NCI-H2029 treated with DMSO at 0.1 percent for 48 hours (cell line): ENCODE measurements at regions not wholly inside any gene's neighbourhood (a gene's known extent, or its start where the extent isn't known, plus 50 kb on each side); places are given as distances from the start of the nearest gene placed in this dataset.
"Not testable (repeated sequence)": the region's sequence is repeated elsewhere in the genome, so short reads cannot be mapped to it uniquely, and the experiment has no call there.

ENCODE experiments used
- DNase-seq: peaks from one replicate; lab custom pipeline; 2025; lab: John Stamatoyannopoulos, UW

DNA sequence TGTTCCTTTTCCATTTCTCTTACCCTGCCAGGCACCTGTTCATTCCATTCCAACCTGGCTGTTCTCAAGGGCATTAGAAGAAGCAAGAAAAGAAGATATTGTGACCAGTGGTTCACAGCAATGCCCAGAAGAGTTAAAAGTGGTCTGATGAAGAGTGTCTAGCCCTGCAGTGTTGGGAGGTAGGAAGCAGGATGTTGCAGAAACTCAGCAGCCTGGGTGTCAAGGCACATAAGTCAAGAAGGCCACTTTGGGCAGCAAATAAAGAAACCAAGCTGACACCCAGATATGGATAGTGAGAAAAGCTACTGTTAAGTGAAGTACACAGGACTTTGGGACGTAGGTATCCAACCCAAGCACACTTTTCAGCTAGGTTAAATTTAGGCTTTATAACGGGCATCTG is 199.9 kb upstream of the SATB1 start:
- DNase-seq, result no peak

DNA sequence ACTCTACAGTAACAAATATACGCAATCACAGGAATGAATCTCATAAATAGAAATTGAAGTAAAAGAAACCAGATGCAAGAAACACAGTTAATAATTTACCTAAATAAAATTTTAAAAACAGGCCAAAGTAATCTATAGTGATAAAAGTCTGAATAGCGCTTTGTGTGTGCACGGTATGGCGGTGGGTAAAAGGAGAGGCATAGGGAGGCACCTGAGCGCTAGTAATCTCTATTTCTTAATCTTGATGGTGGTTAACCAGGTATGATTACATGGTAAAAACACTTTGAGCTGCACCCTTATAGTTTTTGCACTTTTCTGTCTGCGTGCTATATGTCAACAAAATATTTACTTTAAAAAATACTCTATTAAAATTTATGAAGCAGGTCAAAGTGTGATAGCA is 198.1 kb upstream of the SATB1 start:
- no peak for DNase-seq

DNA sequence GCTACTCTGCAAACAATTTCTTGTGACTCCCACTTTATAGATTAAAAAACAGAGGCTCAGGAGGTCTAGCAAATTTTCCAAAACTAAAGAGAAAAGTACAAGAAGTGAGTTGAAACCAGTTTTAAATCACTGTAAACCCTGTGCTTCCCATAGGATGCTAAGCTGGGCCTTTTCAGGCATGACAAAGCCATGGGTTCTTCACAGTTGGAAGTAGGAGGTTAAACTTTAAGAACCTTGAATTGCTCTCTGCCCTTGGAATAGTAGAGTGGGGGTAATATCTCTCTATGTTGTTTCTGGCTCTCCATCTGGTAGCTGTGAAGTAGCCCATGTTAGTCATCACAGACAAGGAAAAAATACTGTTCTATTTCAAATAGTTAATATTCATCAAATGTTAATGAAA is 193.6 kb upstream of the SATB1 start:
- no peak for DNase-seq

DNA sequence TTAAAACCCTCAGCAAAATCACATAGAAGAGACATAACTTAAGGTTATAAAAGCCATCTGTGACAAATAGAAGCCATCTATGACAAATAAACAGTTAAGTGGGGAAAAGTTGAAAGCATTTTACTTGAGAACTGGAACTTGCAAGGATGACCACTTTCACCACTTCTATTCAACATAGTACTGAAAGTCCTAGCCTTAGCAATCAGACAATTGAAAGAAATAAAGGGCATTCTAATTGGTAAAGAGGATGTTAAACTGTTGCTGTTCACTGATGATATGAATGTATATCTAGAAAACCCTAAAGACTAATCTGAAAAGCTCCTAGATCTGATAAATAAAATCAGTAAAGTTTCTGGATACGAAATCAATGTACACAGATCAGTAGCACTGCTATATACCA is 186.9 kb upstream of the SATB1 start:
- DNase-seq, result no peak

DNA sequence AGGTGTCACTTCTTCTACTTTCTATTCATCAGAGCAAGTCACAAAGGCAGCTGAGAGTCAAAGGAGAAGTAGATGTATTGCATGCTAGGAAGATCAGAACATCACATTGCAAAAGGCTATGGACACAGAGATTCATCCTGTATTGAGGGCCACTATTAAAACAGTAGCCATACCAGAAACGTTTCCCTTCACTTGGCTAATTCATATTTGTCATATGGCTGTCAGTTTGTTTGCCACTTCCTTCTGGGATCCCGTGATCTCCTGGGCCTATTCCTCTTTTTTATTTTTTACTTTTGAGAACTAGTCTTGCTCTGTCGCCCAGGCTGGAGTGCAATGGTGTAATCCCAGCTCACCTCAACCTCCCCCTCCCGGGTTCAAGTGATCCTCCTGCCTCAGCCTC is 184.0 kb upstream of the SATB1 start:
- no peak for DNase-seq

DNA sequence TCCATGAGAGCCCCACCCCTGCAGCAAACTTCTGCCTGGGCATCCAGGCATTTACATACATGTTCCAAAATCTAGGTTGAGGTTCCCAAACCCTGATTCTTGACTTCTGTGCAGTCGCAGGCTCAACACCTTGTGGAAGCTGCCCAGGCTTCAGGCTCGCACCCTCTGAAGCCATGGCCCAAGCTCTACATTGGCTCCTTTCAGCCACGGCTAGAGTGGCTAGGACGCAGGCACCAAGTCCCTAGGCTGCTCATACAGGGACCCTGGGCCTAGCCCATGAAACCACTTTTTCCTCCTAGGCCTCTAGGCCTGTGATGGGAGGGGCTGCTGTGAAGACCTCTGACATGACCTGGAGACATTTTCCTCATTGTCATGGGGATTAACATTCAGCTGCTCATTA is 172.8 kb upstream of the SATB1 start:
- no peak for DNase-seq

DNA sequence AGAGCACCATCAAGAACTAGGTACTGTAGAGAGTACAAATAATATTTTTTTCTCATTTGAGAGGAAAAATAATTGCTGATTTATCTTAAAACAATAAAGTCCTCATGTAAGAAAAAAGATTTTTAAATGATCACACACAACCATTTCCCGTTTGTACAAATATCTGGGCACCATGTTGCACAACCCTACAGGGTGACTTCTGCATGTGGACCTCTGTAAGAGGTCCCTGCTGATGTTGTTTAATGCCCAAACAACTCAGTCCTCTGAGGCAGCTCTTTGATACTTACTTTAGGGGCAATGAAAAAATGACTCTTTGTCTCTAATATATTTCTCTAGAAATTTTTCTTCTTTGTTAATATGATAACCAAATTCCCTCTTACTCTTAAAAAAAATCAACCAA is 168.1 kb upstream of the SATB1 start:
- no peak for DNase-seq

DNA sequence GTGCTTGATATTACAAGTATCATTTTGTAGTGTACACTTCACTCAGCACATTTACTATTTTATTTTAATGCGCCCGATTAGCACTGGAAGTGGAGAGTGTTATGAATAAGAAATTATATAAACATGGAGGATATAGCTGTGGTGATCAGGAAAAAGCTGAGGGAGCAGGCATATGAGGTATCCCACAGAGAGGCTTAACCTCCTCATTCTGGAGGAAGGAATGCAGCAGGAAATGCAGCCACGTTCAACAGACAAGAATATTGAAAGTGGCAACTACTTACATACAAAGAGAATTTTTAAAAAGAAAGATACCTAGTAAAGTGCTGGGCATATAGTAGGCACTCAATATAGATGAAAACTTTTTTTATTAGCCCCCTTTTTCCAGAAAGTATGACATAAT is 166.0 kb upstream of the SATB1 start:
- no peak for DNase-seq

DNA sequence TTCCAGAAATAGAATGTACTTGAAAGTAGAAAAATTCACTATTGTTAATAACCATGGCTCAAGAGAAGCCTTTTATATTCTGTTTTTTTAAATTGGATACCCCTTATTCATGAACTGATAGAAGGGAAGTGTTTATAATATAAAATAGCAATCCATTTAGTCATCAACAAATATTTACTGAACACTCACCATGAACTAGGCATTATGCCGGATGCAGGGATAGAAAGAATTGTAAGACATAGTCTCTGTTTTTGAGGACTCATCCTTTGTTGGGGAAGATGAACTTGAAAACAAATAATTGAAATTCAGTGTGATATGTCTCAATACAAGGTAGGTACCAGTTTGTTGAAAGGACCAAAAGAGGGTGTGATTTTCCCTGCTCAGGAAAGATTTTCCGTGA is 160.9 kb upstream of the SATB1 start:
- DNase-seq, result peak; percentile 38

DNA sequence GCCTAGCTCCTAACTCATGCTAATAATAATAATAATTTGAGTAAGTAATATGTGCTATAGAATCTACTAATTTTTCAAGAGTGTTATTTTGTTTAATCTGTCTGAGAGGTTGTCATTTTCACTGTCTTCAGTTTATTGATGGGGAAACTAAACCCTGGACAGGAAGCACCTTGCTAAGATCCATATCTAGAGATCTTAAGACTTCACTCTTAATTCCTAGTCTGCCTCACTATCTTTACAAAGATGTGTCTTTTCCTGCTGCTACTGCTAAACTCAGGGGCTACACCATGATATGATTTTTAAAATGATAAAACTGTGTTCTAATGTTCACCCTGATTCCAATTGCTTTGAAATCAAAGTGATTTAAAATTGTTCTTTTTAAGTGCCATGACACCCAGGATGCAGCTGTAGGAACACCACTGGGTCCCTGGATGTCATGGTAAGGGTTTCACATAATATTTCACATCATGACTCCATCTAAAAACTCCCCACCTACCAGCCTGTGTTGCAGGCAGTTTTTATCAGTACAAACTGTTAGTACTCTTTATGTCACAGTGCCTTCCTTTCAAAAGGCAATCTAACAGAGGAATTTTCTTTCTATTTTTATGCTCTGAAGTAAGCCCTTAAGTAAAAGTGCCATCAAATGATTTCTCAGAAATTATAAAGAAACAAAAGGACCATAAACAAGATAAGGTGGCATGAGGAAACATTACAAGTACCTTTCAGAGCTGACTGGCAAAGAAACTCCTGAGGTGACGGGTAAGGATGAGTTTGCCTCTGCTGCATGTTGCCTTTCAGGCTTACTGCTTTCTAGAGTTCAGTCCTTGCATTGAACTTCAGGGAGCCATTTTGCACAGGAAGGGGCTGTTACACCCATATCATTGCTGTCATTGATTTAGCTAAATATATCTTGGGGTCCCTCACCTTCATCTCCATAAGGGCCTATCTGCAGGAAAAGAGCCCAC is 160.1 kb upstream of the SATB1 start:
- no peak for DNase-seq

DNA sequence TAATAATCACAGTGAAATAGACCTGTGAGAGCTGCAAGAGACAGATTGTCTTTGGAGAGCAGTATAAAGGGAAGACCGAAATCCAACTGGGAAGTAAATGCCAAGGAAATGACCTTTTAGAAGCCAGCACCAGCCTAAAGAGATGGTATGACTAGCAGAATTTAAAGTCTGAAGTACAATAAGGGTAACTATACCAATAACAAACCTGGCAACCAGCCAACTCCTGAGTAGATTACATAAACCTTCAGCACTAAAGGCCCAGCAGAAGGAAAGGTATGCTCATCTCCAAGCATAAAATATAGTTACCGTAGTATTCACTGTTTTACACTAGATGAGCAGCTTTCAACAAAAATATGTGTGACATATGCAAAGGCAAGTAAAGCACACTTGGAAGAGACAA is 155.1 kb upstream of the SATB1 start:
- DNase-seq, result peak; percentile 99

DNA sequence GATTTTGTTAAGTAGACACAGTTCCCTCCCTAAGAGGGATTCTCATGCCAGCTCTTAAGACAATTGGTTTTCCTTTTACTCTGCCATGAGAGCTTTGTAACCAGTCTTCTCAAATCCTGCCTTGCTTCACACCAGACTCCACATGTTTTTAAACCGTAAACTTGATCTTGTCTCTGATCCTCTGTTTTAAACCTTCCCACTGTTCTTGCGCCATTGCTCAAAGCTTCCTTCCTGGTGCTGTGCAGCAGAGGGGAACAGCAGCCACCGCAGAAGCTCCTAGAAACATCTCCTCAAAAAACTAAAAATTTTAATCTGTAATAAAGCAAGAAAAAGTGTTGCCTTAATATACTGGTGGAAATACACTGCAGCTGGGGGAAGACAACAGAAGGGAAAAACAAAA is 154.5 kb upstream of the SATB1 start:
- no peak for DNase-seq

DNA sequence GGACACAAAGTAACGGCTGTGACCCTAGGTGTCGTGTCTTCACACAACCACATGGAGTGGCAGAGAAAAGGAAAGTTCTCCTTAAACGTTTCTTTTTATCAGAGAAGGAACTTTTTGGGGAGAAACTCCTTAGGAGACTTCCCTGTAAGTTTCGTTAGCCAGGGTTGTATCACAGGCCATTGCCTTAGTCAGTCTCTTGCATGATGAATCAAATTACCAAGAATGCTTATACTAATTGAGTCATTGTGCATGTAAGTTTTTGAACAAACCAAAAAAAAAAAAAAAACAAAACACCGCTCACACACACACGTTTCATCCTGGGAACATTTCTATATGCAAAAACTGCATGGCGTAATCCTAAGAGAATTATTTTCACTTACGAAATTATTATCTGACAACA is 150.4 kb upstream of the SATB1 start:
- no peak for DNase-seq

DNA sequence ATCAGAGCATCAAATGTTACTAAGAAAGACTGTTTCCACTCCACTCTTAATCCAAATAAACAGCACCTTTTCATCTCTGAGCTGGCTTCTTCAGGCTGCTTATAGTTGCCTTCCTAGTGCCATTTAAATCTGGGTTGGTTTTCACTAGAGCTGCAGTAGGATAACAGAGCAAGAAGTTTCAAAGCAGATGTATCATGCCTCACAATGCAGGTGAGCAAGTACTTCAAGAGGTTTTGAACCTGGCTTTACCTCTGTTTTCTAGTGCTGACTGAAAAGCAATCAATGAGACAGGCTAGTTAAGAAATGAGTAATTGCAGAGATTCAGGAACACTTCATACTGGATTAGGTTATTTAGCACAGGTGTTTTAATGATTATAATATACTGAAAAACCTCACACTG is 147.7 kb upstream of the SATB1 start:
- DNase-seq, result peak; percentile 46

DNA sequence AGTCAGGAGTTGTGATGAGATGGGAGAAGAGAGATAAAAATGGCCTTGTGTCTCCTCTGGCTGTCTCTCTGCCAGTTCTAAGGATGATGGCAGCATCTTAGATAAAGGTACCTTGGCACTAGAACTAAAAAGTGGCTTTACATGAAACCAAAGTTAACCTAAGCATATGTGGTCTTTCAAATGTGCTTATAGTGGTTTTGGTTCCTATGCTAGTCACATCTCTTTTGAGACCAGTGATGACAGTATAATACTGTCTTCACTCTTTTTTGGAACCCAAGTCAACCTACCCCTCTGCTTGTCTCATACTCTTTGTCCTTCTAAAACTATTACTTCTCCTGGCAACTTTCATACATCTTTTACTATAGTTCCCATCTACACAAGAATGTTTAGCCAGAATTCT is 142.2 kb upstream of the SATB1 start:
- no peak for DNase-seq

DNA sequence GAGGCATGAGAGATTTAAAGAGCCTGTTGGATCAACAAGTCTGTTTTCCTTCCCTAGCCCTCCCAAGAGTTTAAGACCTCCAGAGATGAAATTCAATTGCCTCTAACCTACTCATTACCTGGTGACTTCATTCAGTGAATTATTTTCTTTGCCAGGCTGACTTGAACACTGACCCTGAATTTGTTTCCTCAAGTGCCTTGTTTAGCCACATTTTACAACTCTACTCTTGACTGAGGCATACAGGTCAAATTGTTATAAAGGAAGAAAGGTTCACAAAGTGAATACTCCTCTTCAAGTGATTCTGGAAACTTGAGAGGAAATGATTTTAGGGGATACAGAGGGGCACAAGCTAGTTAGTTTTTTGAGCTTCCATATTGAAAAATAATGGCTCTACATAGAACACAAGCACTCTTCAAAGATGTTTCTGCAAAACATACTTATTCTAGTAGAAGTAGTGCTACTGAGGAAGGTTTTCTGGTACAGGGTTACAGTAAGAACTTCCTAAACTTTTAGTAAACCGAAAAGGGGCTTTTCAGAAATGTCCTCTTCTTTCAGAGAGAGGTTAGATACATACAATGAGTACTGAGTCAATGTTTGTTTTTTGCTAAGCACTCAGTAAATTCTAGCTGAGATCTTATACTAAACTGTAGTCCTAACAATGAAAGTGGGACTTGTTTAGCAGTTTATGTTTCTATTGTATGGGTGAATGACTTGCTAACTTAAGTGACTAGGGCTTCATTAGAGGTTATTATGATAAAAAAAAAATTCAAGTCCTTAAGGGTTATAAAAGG is 137.4 kb upstream of the SATB1 start:
- DNase-seq, result no peak

DNA sequence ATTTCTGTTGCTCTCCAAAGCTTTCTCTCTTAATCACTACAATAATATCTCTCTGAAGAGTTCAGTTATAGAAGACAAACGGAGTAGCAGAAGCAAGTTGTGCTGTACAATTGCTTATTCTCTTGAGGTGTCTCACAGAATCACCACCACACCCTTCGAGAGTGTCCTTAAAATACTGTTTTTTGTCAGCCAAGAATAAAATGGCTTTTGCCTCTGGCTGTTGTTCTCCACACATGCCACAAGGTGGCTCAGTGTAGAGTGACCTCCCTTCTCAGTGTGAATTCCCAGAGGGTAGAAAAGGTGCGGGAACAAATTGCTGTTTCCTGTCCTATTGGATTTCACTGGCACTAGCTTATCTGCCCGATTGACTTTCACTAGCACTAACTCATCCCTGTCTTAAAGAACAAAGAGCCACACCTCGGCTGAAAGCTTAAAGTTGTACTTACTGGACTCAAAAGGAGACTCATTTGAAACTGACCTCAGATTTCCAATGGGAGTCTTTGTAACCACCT is 134.2 kb upstream of the SATB1 start:
- peak; percentile 88 for DNase-seq

DNA sequence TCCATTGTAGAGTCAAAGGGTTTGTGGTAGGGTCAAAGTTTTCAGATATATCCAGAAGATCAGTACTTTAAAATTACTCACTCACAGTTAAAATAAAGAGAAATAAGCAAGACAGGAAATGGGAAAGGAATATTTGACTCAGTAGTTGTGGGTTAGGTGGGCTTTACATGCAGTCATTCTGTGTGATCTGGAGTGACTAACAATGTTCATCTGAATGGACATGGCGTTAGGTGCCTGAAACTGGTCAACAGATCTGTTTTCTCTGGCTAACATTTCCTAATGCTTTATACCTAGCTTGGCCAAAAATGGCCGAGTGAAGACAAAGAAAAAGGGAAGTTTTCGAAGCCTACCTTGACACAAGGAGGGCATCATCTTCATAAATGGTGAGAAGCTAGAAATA is 133.4 kb upstream of the SATB1 start:
- no peak for DNase-seq

DNA sequence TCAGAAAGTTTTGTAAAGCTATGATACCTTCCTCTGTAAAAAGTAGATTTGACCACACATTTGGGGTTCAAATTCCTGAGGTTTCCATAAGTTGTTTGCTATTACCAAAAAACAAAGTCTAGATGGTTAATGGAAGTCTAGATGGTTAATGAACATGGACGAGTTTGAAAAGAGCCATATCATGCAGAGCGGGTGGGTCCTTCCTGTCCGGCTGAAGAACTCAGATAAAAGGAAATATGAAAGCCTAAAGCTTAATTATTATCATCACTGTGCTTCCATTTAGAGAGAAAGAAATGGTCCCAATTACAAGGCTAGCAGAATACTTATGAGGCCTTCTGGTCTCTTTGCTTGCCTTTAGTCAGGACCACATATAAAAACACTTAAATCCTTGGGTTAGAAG is 132.1 kb upstream of the SATB1 start:
- DNase-seq, result no peak

DNA sequence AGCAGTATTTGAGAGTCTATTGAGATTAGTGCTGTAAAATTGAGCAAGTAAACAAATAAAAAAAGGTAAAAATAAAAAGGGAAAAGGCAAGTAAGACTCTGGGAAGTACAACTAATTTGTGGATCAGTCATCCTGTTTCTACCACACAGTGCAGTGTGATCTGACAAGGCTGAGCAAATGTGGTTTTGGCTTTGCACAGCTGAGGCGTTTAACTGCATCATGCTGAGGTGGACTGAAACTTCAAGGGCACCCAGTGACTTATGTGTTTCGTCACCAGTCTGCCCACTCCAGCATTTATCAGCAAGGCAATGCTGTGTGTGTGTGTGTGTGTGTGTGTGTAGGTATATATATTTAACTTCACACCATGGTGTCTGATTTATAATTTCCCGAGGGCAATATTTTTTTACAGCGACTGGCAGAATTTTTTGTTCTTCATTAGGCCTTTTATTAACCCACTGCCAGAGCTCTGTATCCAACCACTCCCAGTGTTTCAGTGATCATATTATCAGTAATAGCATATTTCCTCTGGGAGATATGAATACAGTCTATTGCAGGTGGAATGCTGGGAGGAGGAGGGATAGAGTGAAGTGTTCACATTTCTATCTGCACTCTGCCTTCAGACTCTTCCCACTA is 131.5 kb upstream of the SATB1 start:
- DNase-seq, result no peak

DNA sequence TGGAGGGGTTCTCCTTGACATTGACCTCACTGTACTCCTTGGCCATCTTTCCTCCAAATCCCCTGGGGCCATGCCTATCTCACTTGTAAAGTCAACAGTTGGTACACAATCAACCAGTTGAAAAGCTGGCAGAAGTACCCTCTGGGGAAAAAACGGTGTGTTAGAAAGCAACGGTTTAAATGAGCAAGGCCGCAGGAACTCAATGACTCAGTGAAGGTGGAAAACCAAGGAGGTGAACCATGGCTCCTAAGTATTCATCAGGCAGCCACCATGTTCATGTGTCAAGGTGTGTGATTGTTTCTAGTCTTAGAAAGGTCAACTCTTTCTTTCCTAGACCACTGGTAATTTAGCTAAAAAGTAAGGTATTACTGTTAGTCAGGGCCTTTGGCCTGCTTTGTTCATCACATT is 130.9 kb upstream of the SATB1 start:
- DNase-seq, result no peak

DNA sequence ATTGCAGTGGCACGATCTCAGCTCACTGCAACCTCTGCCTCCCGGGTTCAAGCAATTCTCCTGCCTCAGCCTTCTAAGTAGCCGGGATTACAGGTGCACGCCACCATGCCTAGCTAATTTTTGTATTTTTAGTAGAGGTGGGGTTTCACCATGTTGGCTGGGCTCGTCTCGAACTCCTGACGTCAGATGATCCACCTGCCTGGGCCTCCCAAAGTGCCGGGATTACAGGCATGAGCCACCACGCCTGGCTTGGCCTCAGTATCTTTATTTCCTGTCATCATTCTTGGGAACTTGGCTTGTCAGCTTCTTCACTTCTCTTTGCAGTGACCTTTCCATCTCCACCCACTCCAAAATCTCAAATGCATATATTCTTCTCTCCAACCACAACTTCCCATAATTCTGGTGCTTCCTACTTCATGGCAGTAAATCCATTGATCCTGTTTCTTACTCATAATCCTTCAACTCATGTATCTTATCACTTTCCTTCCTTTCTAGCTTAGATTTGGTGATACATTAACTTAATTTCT is 127.5 kb upstream of the SATB1 start:
- not testable (repeated sequence) for DNase-seq
